H1 (cell line): ENCODE measurements at regions not wholly inside any gene's neighbourhood (a gene's known extent, or its start where the extent isn't known, plus 50 kb on each side); places are given as distances from the start of the nearest gene placed in this dataset.

ENCODE experiments used
- CBX8 ChIP-seq: fragments of 300-800, 300-1000 bp; sonication (generic); IDR thresholded peaks from 2 replicates; pipeline ENCODE4 v1.7.1; 2016; ENCODE audit warnings: low read depth, low read length, borderline replicate concordance
- CTBP2 ChIP-seq: IDR thresholded peaks from 2 replicates; pipeline ENCODE4 v1.7.0; 2011; ENCODE audit warnings: borderline replicate concordance, mild to moderate bottlenecking, moderate library complexity, mixed read lengths, low read length; ENCODE audit not compliant: insufficient read depth, insufficient read length
- KDM1A ChIP-seq: fragments of 200-600, 300-600 bp; sonication (generic); IDR thresholded peaks from 2 replicates; pipeline ENCODE4 v1.7.1; 2016; ENCODE audit warnings: mild to moderate bottlenecking, low read length, borderline replicate concordance
- TF ChIP-seq, protein P1 (sequence below): fragments of 300-600 bp; sonication (generic); IDR thresholded peaks from 2 replicates; pipeline ENCODE4 v1.7.1; 2012; ENCODE audit warnings: low read length, moderate library complexity, mild to moderate bottlenecking, inconsistent platforms; ENCODE audit not compliant: insufficient replicate concordance

DNA sequence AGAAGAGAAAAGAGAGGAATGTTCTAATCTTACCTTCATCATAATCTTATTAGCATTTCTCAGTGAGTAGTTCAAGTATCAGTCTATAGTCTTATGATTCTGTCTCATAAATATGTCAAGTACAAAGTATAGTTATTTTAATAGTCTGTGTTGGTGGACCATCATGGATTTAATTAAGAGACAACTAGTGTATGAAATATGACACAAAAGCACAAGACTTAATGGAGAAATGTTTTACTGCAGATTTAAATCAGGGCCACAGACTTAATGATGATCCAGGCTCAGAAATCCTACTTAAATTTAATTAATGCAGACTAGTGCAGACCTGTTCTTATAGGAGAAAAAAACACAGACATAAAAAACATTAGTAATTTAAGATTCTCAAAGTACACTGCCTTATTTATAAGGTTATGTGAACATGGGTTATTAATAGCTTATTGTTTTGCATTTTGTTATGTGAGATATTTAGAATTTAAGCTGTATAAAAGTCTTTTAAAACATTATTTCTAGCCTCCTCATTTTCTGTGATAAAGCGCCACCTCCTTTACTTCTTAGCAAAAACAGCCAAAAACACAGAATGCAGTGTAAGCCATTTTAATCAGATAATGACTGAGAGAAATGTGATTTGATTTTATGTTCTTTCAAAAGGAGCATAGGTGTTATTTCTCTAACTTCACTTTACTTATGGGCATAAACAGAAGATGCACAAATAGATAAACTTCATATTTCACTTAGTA is 255.0 kb upstream of the SNX7 start (continued):
- TF ChIP-seq, protein P1, sequence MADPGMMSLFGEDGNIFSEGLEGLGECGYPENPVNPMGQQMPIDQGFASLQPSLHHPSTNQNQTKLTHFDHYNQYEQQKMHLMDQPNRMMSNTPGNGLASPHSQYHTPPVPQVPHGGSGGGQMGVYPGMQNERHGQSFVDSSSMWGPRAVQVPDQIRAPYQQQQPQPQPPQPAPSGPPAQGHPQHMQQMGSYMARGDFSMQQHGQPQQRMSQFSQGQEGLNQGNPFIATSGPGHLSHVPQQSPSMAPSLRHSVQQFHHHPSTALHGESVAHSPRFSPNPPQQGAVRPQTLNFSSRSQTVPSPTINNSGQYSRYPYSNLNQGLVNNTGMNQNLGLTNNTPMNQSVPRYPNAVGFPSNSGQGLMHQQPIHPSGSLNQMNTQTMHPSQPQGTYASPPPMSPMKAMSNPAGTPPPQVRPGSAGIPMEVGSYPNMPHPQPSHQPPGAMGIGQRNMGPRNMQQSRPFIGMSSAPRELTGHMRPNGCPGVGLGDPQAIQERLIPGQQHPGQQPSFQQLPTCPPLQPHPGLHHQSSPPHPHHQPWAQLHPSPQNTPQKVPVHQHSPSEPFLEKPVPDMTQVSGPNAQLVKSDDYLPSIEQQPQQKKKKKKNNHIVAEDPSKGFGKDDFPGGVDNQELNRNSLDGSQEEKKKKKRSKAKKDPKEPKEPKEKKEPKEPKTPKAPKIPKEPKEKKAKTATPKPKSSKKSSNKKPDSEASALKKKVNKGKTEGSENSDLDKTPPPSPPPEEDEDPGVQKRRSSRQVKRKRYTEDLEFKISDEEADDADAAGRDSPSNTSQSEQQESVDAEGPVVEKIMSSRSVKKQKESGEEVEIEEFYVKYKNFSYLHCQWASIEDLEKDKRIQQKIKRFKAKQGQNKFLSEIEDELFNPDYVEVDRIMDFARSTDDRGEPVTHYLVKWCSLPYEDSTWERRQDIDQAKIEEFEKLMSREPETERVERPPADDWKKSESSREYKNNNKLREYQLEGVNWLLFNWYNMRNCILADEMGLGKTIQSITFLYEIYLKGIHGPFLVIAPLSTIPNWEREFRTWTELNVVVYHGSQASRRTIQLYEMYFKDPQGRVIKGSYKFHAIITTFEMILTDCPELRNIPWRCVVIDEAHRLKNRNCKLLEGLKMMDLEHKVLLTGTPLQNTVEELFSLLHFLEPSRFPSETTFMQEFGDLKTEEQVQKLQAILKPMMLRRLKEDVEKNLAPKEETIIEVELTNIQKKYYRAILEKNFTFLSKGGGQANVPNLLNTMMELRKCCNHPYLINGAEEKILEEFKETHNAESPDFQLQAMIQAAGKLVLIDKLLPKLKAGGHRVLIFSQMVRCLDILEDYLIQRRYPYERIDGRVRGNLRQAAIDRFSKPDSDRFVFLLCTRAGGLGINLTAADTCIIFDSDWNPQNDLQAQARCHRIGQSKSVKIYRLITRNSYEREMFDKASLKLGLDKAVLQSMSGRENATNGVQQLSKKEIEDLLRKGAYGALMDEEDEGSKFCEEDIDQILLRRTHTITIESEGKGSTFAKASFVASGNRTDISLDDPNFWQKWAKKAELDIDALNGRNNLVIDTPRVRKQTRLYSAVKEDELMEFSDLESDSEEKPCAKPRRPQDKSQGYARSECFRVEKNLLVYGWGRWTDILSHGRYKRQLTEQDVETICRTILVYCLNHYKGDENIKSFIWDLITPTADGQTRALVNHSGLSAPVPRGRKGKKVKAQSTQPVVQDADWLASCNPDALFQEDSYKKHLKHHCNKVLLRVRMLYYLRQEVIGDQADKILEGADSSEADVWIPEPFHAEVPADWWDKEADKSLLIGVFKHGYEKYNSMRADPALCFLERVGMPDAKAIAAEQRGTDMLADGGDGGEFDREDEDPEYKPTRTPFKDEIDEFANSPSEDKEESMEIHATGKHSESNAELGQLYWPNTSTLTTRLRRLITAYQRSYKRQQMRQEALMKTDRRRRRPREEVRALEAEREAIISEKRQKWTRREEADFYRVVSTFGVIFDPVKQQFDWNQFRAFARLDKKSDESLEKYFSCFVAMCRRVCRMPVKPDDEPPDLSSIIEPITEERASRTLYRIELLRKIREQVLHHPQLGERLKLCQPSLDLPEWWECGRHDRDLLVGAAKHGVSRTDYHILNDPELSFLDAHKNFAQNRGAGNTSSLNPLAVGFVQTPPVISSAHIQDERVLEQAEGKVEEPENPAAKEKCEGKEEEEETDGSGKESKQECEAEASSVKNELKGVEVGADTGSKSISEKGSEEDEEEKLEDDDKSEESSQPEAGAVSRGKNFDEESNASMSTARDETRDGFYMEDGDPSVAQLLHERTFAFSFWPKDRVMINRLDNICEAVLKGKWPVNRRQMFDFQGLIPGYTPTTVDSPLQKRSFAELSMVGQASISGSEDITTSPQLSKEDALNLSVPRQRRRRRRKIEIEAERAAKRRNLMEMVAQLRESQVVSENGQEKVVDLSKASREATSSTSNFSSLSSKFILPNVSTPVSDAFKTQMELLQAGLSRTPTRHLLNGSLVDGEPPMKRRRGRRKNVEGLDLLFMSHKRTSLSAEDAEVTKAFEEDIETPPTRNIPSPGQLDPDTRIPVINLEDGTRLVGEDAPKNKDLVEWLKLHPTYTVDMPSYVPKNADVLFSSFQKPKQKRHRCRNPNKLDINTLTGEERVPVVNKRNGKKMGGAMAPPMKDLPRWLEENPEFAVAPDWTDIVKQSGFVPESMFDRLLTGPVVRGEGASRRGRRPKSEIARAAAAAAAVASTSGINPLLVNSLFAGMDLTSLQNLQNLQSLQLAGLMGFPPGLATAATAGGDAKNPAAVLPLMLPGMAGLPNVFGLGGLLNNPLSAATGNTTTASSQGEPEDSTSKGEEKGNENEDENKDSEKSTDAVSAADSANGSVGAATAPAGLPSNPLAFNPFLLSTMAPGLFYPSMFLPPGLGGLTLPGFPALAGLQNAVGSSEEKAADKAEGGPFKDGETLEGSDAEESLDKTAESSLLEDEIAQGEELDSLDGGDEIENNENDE, result no peak
- no peak for TF ChIP-seq CTBP2
- no peak for TF ChIP-seq KDM1A
- TF ChIP-seq CBX8, result no peak
